Lower lobe of right lung (tissue), 2 donors: ENCODE measurements at regions not wholly inside any gene's neighbourhood (a gene's known extent, or its start where the extent isn't known, plus 50 kb on each side); places are given as distances from the start of the nearest gene placed in this dataset.

Experiments
- ATAC-seq, 2 donors: fragments of 200-7000 bp; cut with Tn5 transposase; one replicate each; pipeline ENCODE4 v1.9.1; 2020 to 2022; ENCODE audit warnings: mild to moderate bottlenecking in 2 of 2, moderate library complexity in 2 of 2
- DNase-seq: peaks from one replicate; pipeline ENCODE4 v3.0.0-alpha.2; 2020
- H3K27ac ChIP-seq: fragments of 200-600 bp; one replicate; pipeline ENCODE4 v1.8.0; 2022
- H3K27me3 ChIP-seq: fragments of 200-600 bp; one replicate; pipeline ENCODE4 v1.8.0; 2022; ENCODE audit warnings: low read depth
- H3K36me3 ChIP-seq: fragments of 200-600 bp; one replicate; pipeline ENCODE4 v1.8.0; 2022; ENCODE audit warnings: mild to moderate bottlenecking
- H3K4me1 ChIP-seq: fragments of 200-600 bp; one replicate; pipeline ENCODE4 v1.8.0; 2022
- H3K4me3 ChIP-seq: fragments of 200-600 bp; one replicate; pipeline ENCODE4 v1.8.0; 2022; ENCODE audit warnings: mild to moderate bottlenecking
- H3K9me3 ChIP-seq: fragments of 200-600 bp; one replicate; pipeline ENCODE4 v1.8.0; 2022
- CTCF ChIP-seq: fragments of 200-600 bp; IDR thresholded peaks from one replicate; pipeline ENCODE4 v1.8.0; 2022; ENCODE audit warnings: antibody characterized with exemption, mild to moderate bottlenecking
- intact Hi-C: fragments of 100-400 bp; cut with DNase I; formaldehyde crosslinking; loops from one replicate; pipeline ENCODE4 v1.11.0; 2022
- donor health status: DM: no; HTN: yes; CAD: no; lungs with severe emphysema.

GRCh38 chr5:96196407-96196806, 234.8 kb upstream of the ELL2 start:
- H3K9me3 ChIP-seq: no peaks in the 10 kb centered on the region
- ATAC-seq (no peak), DNase-seq (no peak)
- H3K4me3 ChIP-seq: no peak overlapping the region
- no peaks in the 10 kb centered on the region for H3K27me3 ChIP-seq
- no peak overlapping the region for H3K27ac ChIP-seq
- H3K4me1 ChIP-seq: peaks cover 8% of the 10 kb centered on the region
- intact Hi-C loops: no loop called here
- no peak for TF ChIP-seq CTCF
- no peaks in the 10 kb centered on the region for H3K36me3 ChIP-seq

- TF ChIP-seq CTCF: no peak
Observed at GRCh38 chr5:96195123-96195522, 233.5 kb upstream of the ELL2 start.

GRCh38 chr5:96194593-96194992, 232.9 kb upstream of the ELL2 start:
- peaks cover 4% of the 10 kb centered on the region for H3K4me1 ChIP-seq
- no peak overlapping the region for H3K27ac ChIP-seq
- H3K27me3 ChIP-seq: no peaks in the 10 kb centered on the region
- H3K36me3 ChIP-seq: no peaks in the 10 kb centered on the region
- DNase-seq (no peak), ATAC-seq (no peak)
- TF ChIP-seq CTCF: no peak
- no peak overlapping the region for H3K4me3 ChIP-seq
- intact Hi-C loops: no loop called here
- no peaks in the 10 kb centered on the region for H3K9me3 ChIP-seq

More at GRCh38 chr5:96195123-96195522, 233.5 kb upstream of the ELL2 start:
- no peaks in the 10 kb centered on the region for H3K9me3 ChIP-seq
- ATAC-seq (no peak), DNase-seq (no peak)
- intact Hi-C loops: no loop called here
- no peak overlapping the region for H3K4me3 ChIP-seq
- H3K27me3 ChIP-seq: no peaks in the 10 kb centered on the region
- H3K36me3 ChIP-seq: no peaks in the 10 kb centered on the region
- peaks cover 4% of the 10 kb centered on the region for H3K4me1 ChIP-seq
- no peak overlapping the region for H3K27ac ChIP-seq

- H3K27me3 ChIP-seq: no peaks in the 10 kb centered on the region
- no peak for DNase-seq
- no peak overlapping the region for H3K4me3 ChIP-seq
- no peak for ATAC-seq
- TF ChIP-seq CTCF: no peak
- peaks cover 4% of the 10 kb centered on the region for H3K4me1 ChIP-seq
- no peaks in the 10 kb centered on the region for H3K36me3 ChIP-seq
- H3K9me3 ChIP-seq: no peaks in the 10 kb centered on the region
- intact Hi-C loops: no loop called here
- no peak overlapping the region for H3K27ac ChIP-seq
Observed at GRCh38 chr5:96193946-96194345, 232.3 kb upstream of the ELL2 start.

- DNase-seq (no peak), ATAC-seq (no peak)
- H3K27ac ChIP-seq: no peak overlapping the region
- H3K36me3 ChIP-seq: no peaks in the 10 kb centered on the region
- no peak overlapping the region for H3K4me3 ChIP-seq
- intact Hi-C loops: no loop called here
- no peaks in the 10 kb centered on the region for H3K4me1 ChIP-seq
- H3K9me3 ChIP-seq: no peaks in the 10 kb centered on the region
- no peak for TF ChIP-seq CTCF
- no peaks in the 10 kb centered on the region for H3K27me3 ChIP-seq
Observed at GRCh38 chr5:96189987-96190386, 228.3 kb upstream of the ELL2 start.
